H9 (cell line): ENCODE measurements at regions not wholly inside any gene's neighbourhood (a gene's known extent, or its start where the extent isn't known, plus 50 kb on each side); places are given as distances from the start of the nearest gene placed in this dataset.
"Not testable (repeated sequence)": the region's sequence is repeated elsewhere in the genome, so short reads cannot be mapped to it uniquely, and the experiment has no call there.

ENCODE experiments used
- DNase-seq: peaks from one replicate; pipeline ENCODE4 v3.0.0-alpha.2; 2017
- H2AFZ ChIP-seq: one replicate; pipeline ENCODE4 v1.6.1; 2013; ENCODE audit warnings: mild to moderate bottlenecking, low read length, control low read depth, moderate library complexity
- H2AK5ac ChIP-seq: 2 replicates; pipeline ENCODE4 v1.6.1; 2013; ENCODE audit warnings: low read length, control low read depth, mixed read lengths; ENCODE audit not compliant: insufficient read length
- H2BK120ac ChIP-seq: one replicate; pipeline ENCODE4 v1.6.1; 2013; ENCODE audit warnings: low read depth, mild to moderate bottlenecking, low read length, control low read depth, inconsistent platforms; ENCODE audit not compliant: poor library complexity, severe bottlenecking
- H2BK12ac ChIP-seq: 2 replicates; pipeline ENCODE4 v1.6.1; 2013; ENCODE audit warnings: low read length, control low read depth, mixed read lengths, low read depth; ENCODE audit not compliant: insufficient read length
- H2BK15ac ChIP-seq: 2 replicates; pipeline ENCODE4 v1.6.1; 2013; ENCODE audit warnings: low read depth, low read length, control low read depth
- H2BK20ac ChIP-seq: one replicate; pipeline ENCODE4 v1.6.1; 2013; ENCODE audit warnings: low read depth, mild to moderate bottlenecking, low read length, control low read depth, inconsistent platforms; ENCODE audit not compliant: poor library complexity, severe bottlenecking
- H2BK5ac ChIP-seq: 2 replicates; pipeline ENCODE4 v1.6.1; 2013; ENCODE audit warnings: low read length, control low read depth, mixed read lengths; ENCODE audit not compliant: insufficient read length
- H3K14ac ChIP-seq: 2 replicates; pipeline ENCODE4 v1.6.1; 2013; ENCODE audit warnings: low read length, control low read depth; ENCODE audit not compliant: insufficient read depth
- H3K18ac ChIP-seq: 2 replicates; pipeline ENCODE4 v1.6.1; 2013; ENCODE audit warnings: low read depth, mild to moderate bottlenecking, mixed read lengths, low read length, control low read depth; ENCODE audit not compliant: insufficient read length
- H3K23ac ChIP-seq: 2 replicates; pipeline ENCODE4 v1.6.1; 2013; ENCODE audit warnings: low read length, control low read depth, mixed read lengths, low read depth; ENCODE audit not compliant: insufficient read length
- H3K23me2 ChIP-seq: 2 replicates; pipeline ENCODE4 v1.6.1; 2013; ENCODE audit warnings: low read depth, mild to moderate bottlenecking, mixed read lengths, low read length, control low read depth; ENCODE audit not compliant: insufficient read length, poor library complexity, severe bottlenecking
- H3K27ac ChIP-seq: 2 replicates; pipeline ENCODE4 v1.5.1; 2013; ENCODE audit warnings: low read length, control low read depth, mixed read lengths, low read depth; ENCODE audit not compliant: insufficient read length
- H3K27me3 ChIP-seq: 2 replicates; pipeline ENCODE4 v1.6.1; 2013; ENCODE audit warnings: low read length, control low read depth, inconsistent platforms; ENCODE audit not compliant: insufficient read depth
- H3K4ac ChIP-seq: 2 replicates; pipeline ENCODE4 v1.6.1; 2013; ENCODE audit warnings: low read depth, mild to moderate bottlenecking, control low read depth, inconsistent platforms, low read length, moderate library complexity
- H3K4me1 ChIP-seq: 2 replicates; pipeline ENCODE4 v1.6.1; 2013; ENCODE audit warnings: low read length, control low read depth, inconsistent platforms; ENCODE audit not compliant: insufficient read depth
- H3K4me2 ChIP-seq: 2 replicates; pipeline ENCODE4 v1.6.1; 2013; ENCODE audit warnings: low read length, control low read depth, mixed read lengths; ENCODE audit not compliant: insufficient read length, insufficient read depth
- H3K56ac ChIP-seq: 2 replicates; pipeline ENCODE4 v1.6.1; 2013; ENCODE audit warnings: low read depth, mild to moderate bottlenecking, mixed read lengths, low read length, control low read depth; ENCODE audit not compliant: insufficient read length
- H3K79me1 ChIP-seq: 2 replicates; pipeline ENCODE4 v1.6.1; 2013; ENCODE audit warnings: low read depth, mild to moderate bottlenecking, moderate library complexity, low read length, control low read depth, inconsistent platforms; ENCODE audit not compliant: insufficient read depth, poor library complexity, severe bottlenecking
- H3K79me2 ChIP-seq: 2 replicates; pipeline ENCODE4 v1.6.1; 2013; ENCODE audit warnings: low read length, control low read depth, inconsistent platforms; ENCODE audit not compliant: insufficient read depth
- H3K9ac ChIP-seq: 2 replicates; pipeline ENCODE4 v1.6.1; 2013; ENCODE audit warnings: low read length, control low read depth, mixed read lengths; ENCODE audit not compliant: insufficient read length; ENCODE audit errors: extremely low read depth
- H3K9me3 ChIP-seq: one replicate; pipeline ENCODE4 v1.6.1; 2013; ENCODE audit warnings: low read depth, low read length, inconsistent platforms; ENCODE audit not compliant: control insufficient read depth
- H3T11ph ChIP-seq: one replicate; pipeline ENCODE4 v1.6.1; 2013; ENCODE audit warnings: mild to moderate bottlenecking, low read length, control low read depth, inconsistent platforms
- H4K20me1 ChIP-seq: one replicate; pipeline ENCODE4 v1.6.1; 2013; ENCODE audit not compliant: control insufficient read depth, insufficient read length, insufficient read depth
- H4K5ac ChIP-seq: 2 replicates; pipeline ENCODE4 v1.6.1; 2013; ENCODE audit warnings: low read depth, mild to moderate bottlenecking, mixed read lengths, low read length, control low read depth; ENCODE audit not compliant: insufficient read length
- H4K8ac ChIP-seq: replicated peaks from 2 replicates; pipeline ENCODE4 v1.6.1; 2013; ENCODE audit warnings: low read length, control low read depth, mixed read lengths, low read depth; ENCODE audit not compliant: insufficient read length
- H4K91ac ChIP-seq: 2 replicates; pipeline ENCODE4 v1.6.1; 2013; ENCODE audit warnings: low read depth, mild to moderate bottlenecking, moderate library complexity, mixed read lengths, low read length, control low read depth; ENCODE audit not compliant: insufficient read length
- H3K27ac Mint-ChIP-seq, 3 experiments: 2 replicates in 2 of 3; 3 replicates in 1 of 3; pipeline ENCODE4 v1.8.0; 2020 to 2021; ENCODE audit warnings: mixed read lengths in 3 of 3, mild to moderate bottlenecking in 1 of 3, moderate library complexity in 1 of 3
- H3K27me3 Mint-ChIP-seq: 2 replicates; pipeline ENCODE4 v1.8.0; 2021; ENCODE audit warnings: low read depth, mild to moderate bottlenecking, moderate library complexity, mixed read lengths
- H3K36me3 Mint-ChIP-seq, 3 experiments: 2 replicates in 2 of 3; 3 replicates in 1 of 3; pipeline ENCODE4 v1.8.0; 2020 to 2021; ENCODE audit warnings: low read depth in 3 of 3, mixed read lengths in 3 of 3; ENCODE audit not compliant: insufficient read depth in 1 of 3
- H3K4me1 Mint-ChIP-seq, 2 experiments: 2 replicates each; pipeline ENCODE4 v1.8.0; 2020; ENCODE audit warnings: mixed read lengths in 2 of 2
- H3K4me3 Mint-ChIP-seq, 2 experiments: 2 replicates in 1 of 2; 3 replicates in 1 of 2; pipeline ENCODE4 v1.8.0; 2020 to 2021; ENCODE audit warnings: mild to moderate bottlenecking in 2 of 2, mixed read lengths in 2 of 2, moderate library complexity in 1 of 2
- H3K9me3 Mint-ChIP-seq, 2 experiments: 2 replicates in 1 of 2; 3 replicates in 1 of 2; pipeline ENCODE4 v1.8.0; 2020; ENCODE audit warnings: mild to moderate bottlenecking in 2 of 2, mixed read lengths in 2 of 2, moderate library complexity in 1 of 2
- WGBS: extraction: QIAGEN DNeasy Blood & Tissue Kit; methylation state at CpG from one replicate; pipeline ENCODE4 v1.1.7; 2013; ENCODE audit warnings: missing lambda C conversion rate, low lambda C conversion rate, mixed read lengths; ENCODE audit not compliant: insufficient read length; ENCODE audit errors: extremely low coverage; 5-methylcytosine and 5-hydroxymethylcytosine counted together

DNA sequence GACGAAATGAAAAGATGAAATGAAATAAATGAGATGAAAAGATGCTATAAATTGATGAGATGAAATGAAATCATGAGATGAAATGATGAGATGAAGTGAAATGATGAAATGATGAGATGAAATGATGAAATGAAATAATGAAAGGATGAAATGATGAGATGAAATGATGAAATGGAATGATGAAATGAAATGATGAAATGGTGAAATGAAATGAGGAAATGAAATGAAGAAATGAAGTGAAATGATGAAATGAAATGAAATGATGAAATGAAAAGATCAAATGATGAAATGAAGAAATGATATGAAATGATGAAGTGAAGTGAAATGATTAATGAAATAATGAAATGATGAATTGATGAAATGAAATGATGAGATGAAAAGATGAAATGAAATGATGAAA, 138.5 kb upstream of the ERV3-1 start:
- DNase-seq, H3K27me3 Mint-ChIP-seq, H3K9me3 Mint-ChIP-seq, H2BK15ac ChIP-seq, H3K18ac ChIP-seq, H2BK12ac ChIP-seq, H2AK5ac ChIP-seq, H3K4ac ChIP-seq, H4K8ac ChIP-seq, H3K4me3 Mint-ChIP-seq, H3K9ac ChIP-seq, H3K56ac ChIP-seq, H2BK5ac ChIP-seq, H3K4me2 ChIP-seq, H3K27ac ChIP-seq, H3K23ac ChIP-seq, H4K5ac ChIP-seq, H3K79me2 ChIP-seq, H4K91ac ChIP-seq, H3K79me1 ChIP-seq, H2BK20ac ChIP-seq, H2AFZ ChIP-seq, H3T11ph ChIP-seq, H3K36me3 Mint-ChIP-seq, H4K20me1 ChIP-seq, H3K14ac ChIP-seq, H3K4me1 Mint-ChIP-seq, H3K27me3 ChIP-seq, H3K4me1 ChIP-seq, H3K9me3 ChIP-seq, H3K27ac Mint-ChIP-seq, H3K23me2 ChIP-seq, H2BK120ac ChIP-seq: not testable (repeated sequence)
- 100% methylated on average over 1 of the region's 1 CpG for WGBS

DNA sequence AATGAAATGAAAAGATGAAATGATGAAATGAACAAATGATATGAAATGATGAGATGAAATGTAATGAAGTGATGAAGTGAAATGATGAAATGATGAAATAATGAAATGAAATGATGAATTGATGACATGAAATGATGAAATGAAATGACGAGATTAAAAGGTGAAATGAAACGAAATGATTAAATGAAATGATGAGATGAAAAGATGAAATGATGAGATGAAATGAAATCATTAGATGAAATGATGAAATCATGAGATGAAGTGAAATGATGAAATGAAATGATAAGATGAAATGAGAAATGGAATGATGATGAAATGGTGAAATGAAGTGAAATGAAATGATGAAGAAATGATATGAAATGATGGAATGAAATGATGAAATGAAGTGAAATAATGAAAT, 138.1 kb upstream of the ERV3-1 start:
- 100% methylated on average over 2 of the region's 2 CpGs for WGBS
- not testable (repeated sequence) for H3K79me1 ChIP-seq, H4K5ac ChIP-seq

More for the DNA sequence above, 138.1 kb upstream of the ERV3-1 start:
- H2BK20ac ChIP-seq, H3K4me1 Mint-ChIP-seq, H3K79me2 ChIP-seq, H2BK15ac ChIP-seq, H2BK5ac ChIP-seq, H3K23me2 ChIP-seq, H3K9me3 Mint-ChIP-seq, H3K4me3 Mint-ChIP-seq, H3K56ac ChIP-seq, H2BK120ac ChIP-seq, H3K14ac ChIP-seq, H3K4me1 ChIP-seq, H4K8ac ChIP-seq, H3K18ac ChIP-seq, H2BK12ac ChIP-seq, H3K9ac ChIP-seq, H3K23ac ChIP-seq, H3K36me3 Mint-ChIP-seq, H3K27me3 ChIP-seq, H2AFZ ChIP-seq, H3K27ac Mint-ChIP-seq, H2AK5ac ChIP-seq, H3K9me3 ChIP-seq, H3T11ph ChIP-seq, H3K4me2 ChIP-seq, H3K4ac ChIP-seq, DNase-seq, H4K91ac ChIP-seq, H3K27me3 Mint-ChIP-seq, H3K27ac ChIP-seq, H4K20me1 ChIP-seq: not testable (repeated sequence)
